ENCODE measurements at regions not wholly inside any gene's neighbourhood (a gene's known extent, or its start where the extent isn't known, plus 50 kb on each side); places are given as distances from the start of the nearest gene placed in this dataset.

DNA sequence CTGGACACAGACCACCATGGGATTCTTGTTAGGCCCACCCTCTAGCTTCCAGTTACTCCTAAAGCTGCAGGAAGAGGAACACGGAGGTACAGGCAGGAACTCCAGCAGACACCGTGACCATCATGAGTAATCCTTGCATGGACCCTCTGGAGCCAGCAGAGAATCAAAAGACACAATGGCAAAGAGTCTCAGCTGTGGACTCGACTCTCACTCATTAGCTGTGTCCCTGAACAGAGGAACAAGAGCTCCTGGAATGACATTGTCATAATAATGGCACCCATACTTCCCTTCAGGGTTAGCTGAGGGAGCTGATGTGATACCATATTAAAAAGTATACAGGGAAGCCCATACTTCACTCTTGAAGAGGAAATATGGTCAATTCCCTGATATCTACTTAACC, 176.3 kb upstream of the ASIC2 start:
- no peak for ATAC-seq
- intact Hi-C loops (cut with micrococcal nuclease; ENCODE audit: unreplicated experiment) (no loop called here), in situ Hi-C loops (cut with HindIII; ENCODE audit: extremely low pct_ligation_motif_present, low pct_unique_long_range_greater_than_20kb) (no loop called here)
- no peak for DNase-seq (ENCODE audit: low spot score)
- FAIRE-seq, result no peak
- 6% methylated on average over 3 of the region's 3 CpGs for WGBS (ENCODE audit: low lambda C conversion rate)
- no peaks in the 10 kb centered on the region for H3K4me1 ChIP-seq (ENCODE audit: insufficient read depth, low read length)
- no peaks in the 10 kb centered on the region for H4K20me1 ChIP-seq (ENCODE audit: insufficient read depth, low read length)
- no peak overlapping the region for H3K4me3 ChIP-seq (replicated peaks in 1 of 3; ENCODE audit: insufficient read depth in 1 of 3, low read depth in 2 of 3, low read length in 3 of 3)
- no peak overlapping the region for H2AFZ ChIP-seq (ENCODE audit: low read length)
- ChIA-PET POLR2A (no interaction called here), CTCF (ENCODE audit: low intra/inter-chr PET ratio, low total read pairs) (no interaction called here)
- no peak overlapping the region for H3K4me2 ChIP-seq (ENCODE audit: low read depth, low read length)
- no peaks in the 10 kb centered on the region for H3K27me3 ChIP-seq (ENCODE audit: control insufficient read depth in 1 of 2, insufficient read depth in 2 of 2, low read length in 2 of 2)
- TF ChIP-seq FOXM1 (CRISPR knock-in tag; IDR thresholded peaks at IDR 0.05) (no peak), CENPT (CRISPR knock-in tag; IDR thresholded peaks at IDR 0.05; ENCODE audit: low read depth) (no peak), FOXO4 (CRISPR knock-in tag; conservative IDR thresholded peaks at IDR 0.05) (no peak), ZNF20 (CRISPR knock-in tag; IDR thresholded peaks at IDR 0.05) (no peak), AFF4 (CRISPR knock-in tag; IDR thresholded peaks at IDR 0.05) (no peak), RNF219 (CRISPR knock-in tag; IDR thresholded peaks at IDR 0.05) (no peak)
- TF ChIP-seq, protein P1, sequence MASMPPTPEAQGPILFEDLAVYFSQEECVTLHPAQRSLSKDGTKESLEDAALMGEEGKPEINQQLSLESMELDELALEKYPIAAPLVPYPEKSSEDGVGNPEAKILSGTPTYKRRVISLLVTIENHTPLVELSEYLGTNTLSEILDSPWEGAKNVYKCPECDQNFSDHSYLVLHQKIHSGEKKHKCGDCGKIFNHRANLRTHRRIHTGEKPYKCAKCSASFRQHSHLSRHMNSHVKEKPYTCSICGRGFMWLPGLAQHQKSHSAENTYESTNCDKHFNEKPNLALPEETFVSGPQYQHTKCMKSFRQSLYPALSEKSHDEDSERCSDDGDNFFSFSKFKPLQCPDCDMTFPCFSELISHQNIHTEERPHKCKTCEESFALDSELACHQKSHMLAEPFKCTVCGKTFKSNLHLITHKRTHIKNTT (CRISPR knock-in tag; IDR thresholded peaks at IDR 0.05), result no peak
- no TSS peak for BruUV-seq (replicated peaks)
- no peaks in the 10 kb centered on the region for H3K9me3 ChIP-seq (ENCODE audit: low read length)
- H3K36me3 ChIP-seq (replicated peaks in 1 of 2; ENCODE audit: control insufficient read depth in 1 of 2, insufficient read depth in 2 of 2, low read length in 2 of 2), result no peaks in the 10 kb centered on the region
- no peak overlapping the region for H3K27ac ChIP-seq (ENCODE audit: extremely low read length, insufficient read depth, low read length)
- no peak overlapping the region for H3K9ac ChIP-seq (ENCODE audit: insufficient read depth, low read depth, low read length)
- no peaks in the 10 kb centered on the region for H3K79me2 ChIP-seq (ENCODE audit: insufficient read depth, low read length)

Measured in HepG2 (cell line).